ENCODE measurements at regions not wholly inside any gene's neighbourhood (a gene's known extent, or its start where the extent isn't known, plus 50 kb on each side); places are given as distances from the start of the nearest gene placed in this dataset.

- DNase-seq (ENCODE audit: low spot score) = no peak
These were observed 706.9 kb upstream of the STXBP6 start for GRCh38 chr14:25756876-25757275.

- no peak for DNase-seq (ENCODE audit: low spot score)
These were observed 703.2 kb upstream of the STXBP6 start for GRCh38 chr14:25753130-25753529.

- DNase-seq (ENCODE audit: low spot score) = no peak
These were observed 700.5 kb upstream of the STXBP6 start for GRCh38 chr14:25750436-25750835.

Data from AG08396 (cell line).